ENCODE measurements at regions not wholly inside any gene's neighbourhood (a gene's known extent, or its start where the extent isn't known, plus 50 kb on each side); places are given as distances from the start of the nearest gene placed in this dataset.

DNA sequence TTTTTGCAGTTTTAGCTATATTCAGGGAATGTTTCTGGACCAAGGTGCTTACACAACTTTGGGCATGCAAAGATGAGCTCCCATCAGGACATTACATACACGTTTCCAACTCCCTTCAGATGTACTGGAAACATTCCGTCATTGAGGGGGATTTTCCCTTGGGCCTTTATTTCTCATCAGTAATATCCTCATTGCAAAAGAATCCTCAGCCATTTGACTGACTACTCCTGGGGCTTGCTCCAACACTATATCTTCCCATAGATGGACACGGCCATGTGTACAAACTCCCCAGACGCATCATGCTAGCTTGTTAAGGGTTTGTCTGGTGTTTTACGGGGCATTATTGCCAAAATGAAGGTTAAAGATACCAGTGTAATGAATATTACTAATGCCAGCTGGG lies 59.3 kb upstream of the NUP160 start:
- H3K4me3 ChIP-seq: no peak overlapping the region
- H3K4me1 ChIP-seq (ENCODE audit: insufficient read depth): no peaks in the 10 kb centered on the region
- intact Hi-C loops (cut with DNase I): no loop called here
- H3K36me3 ChIP-seq: no peaks in the 10 kb centered on the region
- 38 to 60% (median 46%) methylated on average over 5 of the region's 5 CpGs for WGBS, 3 donors
- no peaks in the 10 kb centered on the region for H3K27me3 ChIP-seq
- H3K27ac ChIP-seq: no peak overlapping the region
- no peaks in the 10 kb centered on the region for H3K9me3 ChIP-seq
- no peak for TF ChIP-seq EP300 (IDR thresholded peaks at IDR 0.05)
- TF ChIP-seq CTCF (IDR thresholded peaks at IDR 0.05): no peak
- no peak for TF ChIP-seq POLR2A (IDR thresholded peaks at IDR 0.05)
- no peak for DNase-seq

DNA sequence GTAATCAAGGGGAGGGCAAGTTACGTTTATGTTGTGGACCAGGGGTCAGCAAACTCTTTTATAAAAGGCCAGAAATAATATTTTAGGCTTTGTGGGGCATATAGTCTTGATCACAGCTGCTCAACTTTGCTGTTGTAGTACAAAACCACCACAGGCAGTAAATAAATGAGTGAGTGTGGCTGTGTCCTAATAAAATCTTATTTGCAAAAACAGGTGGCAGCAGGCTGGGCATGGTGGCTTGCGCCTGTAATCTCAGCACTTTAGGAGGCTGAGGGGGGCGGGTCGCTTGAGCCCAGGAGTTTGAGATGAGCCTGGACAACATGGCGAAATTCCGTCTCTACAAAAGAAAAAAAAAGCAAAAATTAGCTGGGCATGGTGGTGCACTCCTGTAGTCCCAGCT lies 57.9 kb upstream of the NUP160 start:
- H3K36me3 ChIP-seq: no peaks in the 10 kb centered on the region
- no peaks in the 10 kb centered on the region for H3K4me1 ChIP-seq (ENCODE audit: insufficient read depth)
- no peak overlapping the region for H3K27ac ChIP-seq
- no peak overlapping the region for H3K4me3 ChIP-seq
- TF ChIP-seq POLR2A (IDR thresholded peaks at IDR 0.05): no peak
- no peak for TF ChIP-seq EP300 (IDR thresholded peaks at IDR 0.05)
- TF ChIP-seq CTCF (IDR thresholded peaks at IDR 0.05): no peak
- intact Hi-C loops (cut with DNase I): no loop called here
- 88 to 96% (median 89%) methylated on average over 6 of the region's 6 CpGs for WGBS, 3 donors
- no peak for DNase-seq
- no peaks in the 10 kb centered on the region for H3K27me3 ChIP-seq
- H3K9me3 ChIP-seq: no peaks in the 10 kb centered on the region

DNA sequence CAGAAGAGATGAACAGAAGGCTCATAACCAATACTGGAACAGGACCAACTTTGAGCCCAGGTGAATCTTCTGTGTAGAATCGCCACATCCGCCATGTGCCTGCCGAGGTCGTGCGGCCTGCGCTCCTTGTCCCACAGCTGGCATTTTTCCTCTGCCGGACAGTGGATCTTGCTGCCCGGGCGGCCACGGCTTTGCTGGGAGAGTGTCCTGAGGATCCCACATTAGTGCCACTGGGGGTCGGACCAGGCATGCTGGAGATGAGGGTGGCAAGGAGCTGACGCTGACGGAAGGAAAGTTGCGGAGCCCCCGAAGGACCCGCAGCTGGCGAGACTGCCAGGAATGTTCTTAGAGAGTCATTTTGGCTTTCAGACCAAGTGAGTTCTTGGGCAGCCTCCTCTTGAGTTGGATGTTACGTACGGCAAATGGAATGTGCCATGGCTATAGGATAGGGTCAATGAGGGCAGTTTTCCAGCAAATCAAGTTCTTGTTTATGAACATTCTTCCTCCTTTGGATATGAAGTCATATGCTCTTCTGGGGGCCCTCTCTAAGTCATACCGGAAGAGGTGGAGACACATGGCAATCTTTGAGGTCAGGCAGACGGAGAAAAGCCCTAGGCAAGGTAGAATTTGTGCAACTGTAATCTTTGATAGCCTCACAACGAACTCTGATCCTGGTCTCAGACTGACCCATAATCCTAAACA lies 57.4 kb upstream of the NUP160 start:
- Histone ChIP-seq H3K27me3 (no peaks in the 10 kb centered on the region), H3K4me1 (ENCODE audit: insufficient read depth) (no peaks in the 10 kb centered on the region), H3K27ac (no peak overlapping the region), H3K4me3 (no peak overlapping the region), H3K9me3 (no peaks in the 10 kb centered on the region), H3K36me3 (no peaks in the 10 kb centered on the region)
- 90 to 94% (median 91%) methylated on average over 22 of the region's 22 CpGs for WGBS, 3 donors
- intact Hi-C loops (cut with DNase I): no loop called here
- no peak for DNase-seq
- TF ChIP-seq CTCF (IDR thresholded peaks at IDR 0.05) (no peak), POLR2A (IDR thresholded peaks at IDR 0.05) (no peak), EP300 (IDR thresholded peaks at IDR 0.05) (no peak)

DNA sequence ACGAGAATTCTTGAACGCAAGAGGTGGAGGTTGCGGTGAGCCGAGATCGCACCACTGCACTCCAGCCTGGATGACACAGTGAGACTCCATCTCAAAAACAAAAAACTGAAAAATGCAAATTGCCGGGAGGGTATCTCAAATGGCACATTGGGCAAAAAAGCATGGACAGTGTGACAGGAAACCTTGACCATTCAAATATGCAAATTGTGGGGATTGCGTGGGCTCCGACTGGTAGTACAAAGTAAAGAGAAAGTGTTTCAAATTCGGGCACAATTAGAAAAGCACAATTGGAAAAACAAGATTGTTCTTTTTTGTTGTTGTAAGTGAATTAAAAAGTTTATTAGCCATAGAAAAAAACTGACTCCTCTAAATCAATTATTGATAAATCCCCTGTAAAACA lies 56.7 kb upstream of the NUP160 start:
- WGBS, 3 donors: 94 to 95% (median 95%) methylated on average over 9 of the region's 9 CpGs

More for the DNA sequence above, 56.7 kb upstream of the NUP160 start:
- no peaks in the 10 kb centered on the region for H3K4me1 ChIP-seq (ENCODE audit: insufficient read depth)
- no peak overlapping the region for H3K27ac ChIP-seq
- intact Hi-C loops (cut with DNase I): no loop called here
- TF ChIP-seq POLR2A (IDR thresholded peaks at IDR 0.05) (no peak), EP300 (IDR thresholded peaks at IDR 0.05) (no peak), CTCF (IDR thresholded peaks at IDR 0.05) (no peak)
- H3K27me3 ChIP-seq: no peaks in the 10 kb centered on the region
- DNase-seq: no peak
- H3K36me3 ChIP-seq: no peaks in the 10 kb centered on the region
- no peaks in the 10 kb centered on the region for H3K9me3 ChIP-seq
- no peak overlapping the region for H3K4me3 ChIP-seq

All from ovary (tissue), 7 donors.